ENCODE measurements at regions not wholly inside any gene's neighbourhood (a gene's known extent, or its start where the extent isn't known, plus 50 kb on each side); places are given as distances from the start of the nearest gene placed in this dataset.

- TF ChIP-seq SUZ12 (IDR thresholded peaks at IDR 0.05) (no peak), SP1 (IDR thresholded peaks at IDR 0.05) (no peak), FOXM1 (IDR thresholded peaks at IDR 0.05; ENCODE audit: borderline replicate concordance) (no peak), TARDBP (IDR thresholded peaks at IDR 0.05) (no peak), ARNT (IDR thresholded peaks at IDR 0.05) (no peak), CTBP1 (IDR thresholded peaks at IDR 0.05; ENCODE audit: borderline replicate concordance) (no peak), FOXK2 (IDR thresholded peaks at IDR 0.05) (no peak), ELF4 (IDR thresholded peaks at IDR 0.05) (no peak), LEF1 (IDR thresholded peaks at IDR 0.05; ENCODE audit: borderline replicate concordance) (no peak)
- TF ChIP-seq, protein P1, sequence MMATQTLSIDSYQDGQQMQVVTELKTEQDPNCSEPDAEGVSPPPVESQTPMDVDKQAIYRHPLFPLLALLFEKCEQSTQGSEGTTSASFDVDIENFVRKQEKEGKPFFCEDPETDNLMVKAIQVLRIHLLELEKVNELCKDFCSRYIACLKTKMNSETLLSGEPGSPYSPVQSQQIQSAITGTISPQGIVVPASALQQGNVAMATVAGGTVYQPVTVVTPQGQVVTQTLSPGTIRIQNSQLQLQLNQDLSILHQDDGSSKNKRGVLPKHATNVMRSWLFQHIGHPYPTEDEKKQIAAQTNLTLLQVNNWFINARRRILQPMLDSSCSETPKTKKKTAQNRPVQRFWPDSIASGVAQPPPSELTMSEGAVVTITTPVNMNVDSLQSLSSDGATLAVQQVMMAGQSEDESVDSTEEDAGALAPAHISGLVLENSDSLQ (IDR thresholded peaks at IDR 0.05) = no peak
Observed at GRCh38 chr1:244914761-244915160, 50.4 kb upstream of the HNRNPU start.

Measured in HEK293T (cell line).